ENCODE measurements at regions not wholly inside any gene's neighbourhood (a gene's known extent, or its start where the extent isn't known, plus 50 kb on each side); places are given as distances from the start of the nearest gene placed in this dataset.

GRCh38 chr5:100641833-100642232, 106.7 kb downstream of the FAM174A start:
- H4K20me1 ChIP-seq (replicated peaks; ENCODE audit: control insufficient read depth, extremely low read depth, insufficient read depth, low read length): no peaks in the 10 kb centered on the region
- dilution Hi-C loops (cut with MboI; ENCODE audit: extremely low pct_ligation_motif_present, low sequenced_read_pairs) (no loop called here), intact Hi-C loops (cut with micrococcal nuclease) (loop anchor here (5.0 kb wide), 1 partner anchor 200 kb away; no protein-coding TSS in a partner anchor)
- ChIA-PET POLR2A (no interaction called here), CTCF (interaction anchor here (1.1 to 1.3 kb wide), 2 partner anchors 10 to 18 kb away, joined by 3 to 4 read pairs; no protein-coding TSS in a partner anchor)
- FAIRE-seq (no peak), DNase-seq (ENCODE audit: low read depth, low spot score) (no peak)
- H3K4me2 ChIP-seq (ENCODE audit: insufficient read depth, low read length): no peak overlapping the region
- H3K36me3 ChIP-seq (ENCODE audit: control insufficient read depth in 2 of 2, extremely low read depth in 1 of 2, insufficient read depth in 2 of 2, low read length in 2 of 2): no peaks in the 10 kb centered on the region
- peak overlapping the region; percentile 44 for H2AFZ ChIP-seq (ENCODE audit: low read depth, low read length)
- no TSS peak for BruUV-seq (replicated peaks)
- no peaks in the 10 kb centered on the region for H3K9me1 ChIP-seq (replicated peaks; ENCODE audit: control insufficient read depth, extremely low read depth, insufficient read depth, low read length)
- H3K79me2 ChIP-seq (ENCODE audit: control insufficient read depth, insufficient read depth, low read length): no peaks in the 10 kb centered on the region
- H3K27me3 ChIP-seq (ENCODE audit: control insufficient read depth in 2 of 2, insufficient read depth in 2 of 2, low read length in 2 of 2): no peaks in the 10 kb centered on the region
- H3K4me1 ChIP-seq (ENCODE audit: control insufficient read depth, extremely low read depth, insufficient read depth, low read length): peaks cover 12% of the 10 kb centered on the region
- no peak overlapping the region for H3K4me3 ChIP-seq (replicated peaks in 1 of 3; ENCODE audit: insufficient read depth in 1 of 3, low read depth in 1 of 3, low read length in 3 of 3)
- TF ChIP-seq JUN (IDR thresholded peaks at IDR 0.05; ENCODE audit: borderline replicate concordance, insufficient read depth, insufficient read length, low read depth): no peak
- TF ChIP-seq POLR2A (IDR thresholded peaks at IDR 0.05; ENCODE audit: low read depth, low read length): no peak
- no peak for TF ChIP-seq POLR2AphosphoS5 (IDR thresholded peaks at IDR 0.05; ENCODE audit: insufficient read depth, low read depth, low read length)
- TF ChIP-seq GATA2 (IDR thresholded peaks at IDR 0.05; ENCODE audit: insufficient read depth, insufficient read length, low read depth, low read length): no peak
- no peak for TF ChIP-seq EZH2 (IDR thresholded peaks at IDR 0.05; ENCODE audit: borderline replicate concordance, low read depth, low read length, severe bottlenecking)
- no peak for TF ChIP-seq MAX (IDR thresholded peaks at IDR 0.05; ENCODE audit: insufficient read depth, insufficient read length)
- no peak for TF ChIP-seq MYC (IDR thresholded peaks at IDR 0.05; ENCODE audit: low read depth, low read length)
- no peak for TF ChIP-seq CTCF (IDR thresholded peaks at IDR 0.05; ENCODE audit: extremely low read depth in 1 of 2, insufficient read depth in 1 of 2, low read depth in 1 of 2, low read length in 2 of 2)
- TF ChIP-seq FOS (IDR thresholded peaks at IDR 0.05; ENCODE audit: borderline replicate concordance, insufficient read depth, low read length): no peak
- no peaks in the 10 kb centered on the region for H3K9me3 ChIP-seq (replicated peaks; ENCODE audit: control insufficient read depth, insufficient read depth, low read length)
- H3K9ac ChIP-seq (replicated peaks; ENCODE audit: extremely low read depth, insufficient read depth, low read length): no peak overlapping the region
- H3K27ac ChIP-seq (ENCODE audit: insufficient read depth, low read depth, low read length): no peak overlapping the region

All from endothelial cell of umbilical vein (primary cell).